ENCODE measurements at regions not wholly inside any gene's neighbourhood (a gene's known extent, or its start where the extent isn't known, plus 50 kb on each side); places are given as distances from the start of the nearest gene placed in this dataset.

DNA sequence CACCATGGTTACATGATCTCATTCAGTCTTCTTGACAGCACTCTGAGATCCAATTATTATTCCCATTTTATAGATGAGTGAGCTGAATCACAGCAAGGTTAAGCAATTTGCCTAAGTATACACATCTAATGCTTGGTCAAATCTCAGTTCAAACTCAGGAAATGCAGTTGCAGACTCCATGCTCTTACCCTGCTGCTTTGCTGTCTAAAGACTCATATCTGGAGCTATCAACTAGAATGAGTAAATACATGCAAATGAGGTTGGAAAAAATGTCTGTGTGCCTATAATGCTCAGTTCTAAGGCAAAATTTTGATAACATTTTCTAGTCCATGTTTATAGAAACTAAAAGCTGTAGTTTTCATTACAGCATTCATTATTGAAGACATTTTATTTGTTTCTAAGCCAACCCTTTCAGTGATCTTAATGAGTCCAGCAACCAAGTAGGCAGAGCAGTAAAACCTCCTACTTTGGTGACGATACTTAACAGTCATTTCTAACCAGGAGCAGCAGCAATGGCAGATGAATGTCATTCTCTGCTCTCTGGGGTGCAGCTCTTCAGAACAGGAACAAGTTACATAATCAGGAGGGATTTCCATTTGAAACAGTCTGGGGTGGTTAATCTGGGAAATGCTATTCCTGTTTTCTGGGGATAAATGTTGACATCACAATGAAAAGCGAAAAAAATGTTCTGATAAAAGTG is 396.8 kb upstream of the UBE2E3 start:
- TF ChIP-seq CTCF (IDR thresholded peaks at IDR 0.05; ENCODE audit: poor library complexity, severe bottlenecking) (no peak), REST (IDR thresholded peaks at IDR 0.05; ENCODE audit: borderline replicate concordance) (peak; percentile 34), SMC3 (conservative IDR thresholded peaks at IDR 0.05; ENCODE audit: poor library complexity) (no peak)

Measured in neural cell (in vitro differentiated cells).